ENCODE measurements at regions not wholly inside any gene's neighbourhood (a gene's known extent, or its start where the extent isn't known, plus 50 kb on each side); places are given as distances from the start of the nearest gene placed in this dataset.

DNA sequence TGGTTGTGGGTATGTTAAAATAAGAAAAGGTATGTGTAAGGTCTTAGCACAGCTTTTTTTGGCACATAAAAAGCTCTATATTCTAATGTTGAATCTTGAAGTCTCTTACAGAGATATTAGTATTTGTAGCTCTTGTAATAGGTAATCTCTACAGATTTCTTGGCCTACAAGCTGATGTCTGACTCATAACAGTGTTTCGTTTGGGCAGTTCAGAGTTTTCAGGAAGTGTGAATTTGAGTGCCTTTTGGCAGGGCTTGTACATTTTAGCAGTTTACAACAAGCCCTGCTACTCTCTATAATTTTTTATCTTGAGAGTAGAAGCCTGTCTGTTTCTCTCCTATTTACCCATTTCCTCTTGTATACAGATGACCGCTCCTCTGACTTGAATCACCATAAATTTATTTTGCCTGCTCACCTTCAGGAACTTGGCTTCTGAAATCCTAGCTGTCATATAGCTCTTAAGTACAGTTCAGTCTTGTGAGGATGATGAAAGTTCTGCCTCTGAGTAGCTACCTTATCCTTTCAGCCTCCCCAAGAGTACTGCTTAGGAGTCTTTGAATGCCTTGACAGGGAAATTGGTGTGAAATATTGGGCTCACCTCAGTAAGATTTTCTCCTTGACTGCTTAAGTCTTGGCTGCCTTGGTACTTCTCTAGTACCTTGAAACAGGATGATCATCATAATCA lies 419.9 kb upstream of the RARB start:
- no peak for DNase-seq

DNA sequence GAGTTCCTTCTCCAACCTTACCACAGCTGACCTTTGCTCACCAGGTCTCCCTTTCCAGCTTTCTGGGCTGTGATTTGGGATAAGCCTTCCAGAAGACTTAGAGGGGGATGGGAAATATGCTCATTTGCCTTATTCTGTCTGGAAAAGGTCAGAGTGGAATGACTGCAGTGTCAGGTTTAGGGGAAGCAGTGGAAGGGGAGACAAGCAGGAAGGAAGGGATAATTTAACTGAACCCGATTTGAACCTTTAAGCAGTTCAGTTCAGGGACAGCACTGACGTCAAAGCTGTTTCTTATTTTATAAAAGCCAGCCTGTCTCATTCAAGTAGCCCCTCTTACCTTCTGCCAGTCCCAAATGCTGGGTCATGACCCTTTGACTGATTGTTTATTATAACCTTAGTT lies 418.4 kb upstream of the RARB start:
- no peak for DNase-seq

DNA sequence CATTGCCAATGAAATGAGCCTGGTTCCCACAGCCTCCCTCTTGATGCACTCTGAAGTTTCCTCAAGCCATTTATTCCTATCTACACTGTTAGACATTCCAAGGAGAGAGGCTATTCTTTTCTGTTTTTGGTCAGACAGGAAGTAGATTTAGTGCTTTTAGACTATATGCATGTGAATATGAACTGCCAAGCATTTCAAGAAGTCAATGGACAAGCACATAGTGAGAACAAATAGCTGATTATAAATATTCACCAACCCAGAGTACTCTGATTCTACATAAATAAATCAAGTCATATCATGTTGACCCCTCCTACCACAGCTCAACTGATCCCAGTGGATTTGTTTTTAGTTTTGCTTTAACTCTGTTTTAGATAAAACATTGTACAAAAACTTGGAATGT lies 412.5 kb upstream of the RARB start:
- no peak for DNase-seq

DNA sequence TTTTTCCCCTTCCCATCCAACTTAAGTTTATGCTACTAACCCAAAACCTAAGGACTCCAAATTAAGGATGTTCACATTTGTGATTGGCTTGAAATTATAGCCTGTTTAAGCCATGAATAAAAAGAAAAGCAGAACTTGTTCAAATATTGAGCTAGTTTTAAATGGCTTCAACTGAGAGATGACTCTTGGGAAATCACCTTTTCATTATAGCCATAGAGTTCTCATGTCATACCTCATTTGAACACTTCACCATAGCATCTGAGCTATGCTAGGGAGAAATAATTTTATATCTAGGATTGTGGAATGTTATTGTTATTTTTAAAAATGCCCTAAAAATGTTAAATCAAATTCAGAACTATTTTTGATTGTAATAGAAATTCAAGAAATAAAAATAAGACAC lies 409.2 kb upstream of the RARB start:
- no peak for DNase-seq

DNA sequence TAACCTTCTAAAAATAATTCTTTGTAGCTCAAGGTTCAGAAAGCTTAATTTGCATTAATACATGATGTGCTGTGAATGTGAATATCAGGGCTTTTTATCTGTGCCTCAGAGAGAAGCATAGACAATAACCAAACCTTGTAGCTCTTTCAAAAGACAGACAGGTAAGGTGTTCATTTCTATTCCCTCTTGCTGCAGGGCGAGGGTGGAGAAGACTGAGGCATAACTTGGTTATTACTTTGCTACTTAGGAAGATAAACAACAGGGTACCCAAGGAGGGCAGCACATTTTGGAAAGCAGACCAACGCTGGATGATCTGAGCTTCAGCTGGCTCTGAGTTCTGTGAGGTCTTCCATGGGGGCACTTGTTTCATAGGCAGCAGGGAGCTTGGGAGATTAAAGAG lies 408.6 kb upstream of the RARB start:
- DNase-seq: no peak

DNA sequence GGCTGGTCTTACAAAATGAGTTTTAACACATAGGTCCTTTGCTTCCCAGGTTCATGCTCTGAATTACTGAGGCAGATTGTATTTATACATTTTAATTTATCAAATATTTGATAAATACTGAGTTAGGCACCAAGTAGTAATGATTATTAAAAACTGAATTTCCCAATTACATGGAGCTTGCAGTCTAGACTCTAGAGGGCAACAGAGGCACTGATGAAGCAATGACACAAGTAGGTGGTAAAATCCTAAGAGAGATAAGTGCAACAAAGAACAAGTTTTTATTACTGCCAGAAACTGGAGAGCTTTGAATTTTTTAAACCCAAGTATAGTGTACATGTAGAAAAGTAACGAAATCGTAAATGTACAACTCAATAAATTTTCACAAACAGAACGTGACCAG lies 406.2 kb upstream of the RARB start:
- no peak for DNase-seq

DNA sequence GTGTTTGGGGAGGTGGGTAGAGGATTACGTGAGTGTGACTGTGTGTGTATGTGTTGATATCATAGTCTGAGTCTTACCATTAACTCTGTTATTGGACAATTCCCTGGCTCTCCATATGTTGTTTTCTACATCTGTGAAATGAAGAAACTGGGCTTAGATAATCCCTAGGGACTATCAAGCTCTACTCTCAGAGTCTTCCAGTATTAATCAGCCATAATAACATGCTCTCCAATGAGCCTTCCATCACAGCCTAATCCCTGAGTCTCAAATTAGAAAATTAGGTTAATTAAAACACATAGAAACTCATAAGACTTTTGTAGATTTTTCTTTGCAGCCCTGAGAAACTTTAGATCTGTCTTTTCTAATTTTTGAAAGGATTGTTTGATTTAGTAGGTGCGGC lies 404.2 kb upstream of the RARB start:
- no peak for DNase-seq

DNA sequence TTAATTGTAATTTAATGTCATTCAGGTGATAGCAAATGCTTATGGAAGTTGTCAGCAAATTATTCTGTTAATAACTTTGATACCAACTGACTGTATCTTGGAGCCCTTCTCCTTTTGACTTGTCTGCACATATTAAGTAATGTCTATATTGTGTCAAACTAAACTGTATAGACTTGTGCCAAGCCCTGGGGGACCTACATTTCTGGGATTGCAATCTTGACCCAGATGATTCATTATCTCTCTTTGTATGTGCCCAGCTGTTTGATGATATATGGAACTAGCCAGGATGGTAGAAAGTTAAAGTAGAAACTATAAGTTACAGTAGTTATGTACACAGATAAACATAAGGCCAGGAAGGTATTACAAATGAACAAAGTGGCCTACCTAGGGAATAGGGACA lies 402.8 kb upstream of the RARB start:
- DNase-seq: no peak

DNA sequence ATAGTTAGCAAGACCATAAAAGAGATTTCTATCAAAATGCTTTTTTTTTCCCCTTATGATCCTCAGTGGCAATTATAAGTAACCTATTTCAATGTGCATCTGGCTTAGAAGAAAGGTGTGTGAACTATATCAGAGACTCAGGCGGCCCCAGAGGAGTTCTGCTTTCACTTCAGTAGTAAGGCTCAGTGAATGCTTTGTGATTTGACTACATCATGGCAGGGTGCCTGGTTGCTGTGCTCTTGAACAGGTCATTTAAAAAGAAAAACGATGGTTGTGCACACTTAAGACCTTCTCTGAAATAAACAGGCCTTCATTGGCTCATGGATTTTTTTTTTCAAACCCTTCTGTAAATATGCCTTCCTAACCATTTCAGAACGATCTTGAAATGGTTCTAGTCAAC lies 400.4 kb upstream of the RARB start:
- DNase-seq: no peak

DNA sequence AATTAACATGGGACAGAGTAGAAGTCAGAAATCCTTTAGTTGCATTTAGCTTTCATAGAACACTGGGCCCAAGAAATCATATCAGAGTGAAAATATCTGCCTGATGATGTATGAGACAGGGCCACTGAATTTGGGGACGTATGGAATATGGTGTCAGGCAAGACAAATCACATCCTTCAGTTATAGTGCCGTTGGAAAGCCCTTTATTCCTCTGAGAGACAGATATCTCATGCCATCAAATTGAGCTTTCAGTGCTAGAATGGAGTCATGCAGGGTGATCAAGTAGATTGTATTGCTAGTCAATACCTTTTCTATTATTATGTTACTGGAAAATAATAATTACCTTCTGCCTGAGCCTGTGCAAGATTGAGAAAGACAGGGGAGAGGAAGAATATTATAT lies 398.2 kb upstream of the RARB start:
- no peak for DNase-seq

DNA sequence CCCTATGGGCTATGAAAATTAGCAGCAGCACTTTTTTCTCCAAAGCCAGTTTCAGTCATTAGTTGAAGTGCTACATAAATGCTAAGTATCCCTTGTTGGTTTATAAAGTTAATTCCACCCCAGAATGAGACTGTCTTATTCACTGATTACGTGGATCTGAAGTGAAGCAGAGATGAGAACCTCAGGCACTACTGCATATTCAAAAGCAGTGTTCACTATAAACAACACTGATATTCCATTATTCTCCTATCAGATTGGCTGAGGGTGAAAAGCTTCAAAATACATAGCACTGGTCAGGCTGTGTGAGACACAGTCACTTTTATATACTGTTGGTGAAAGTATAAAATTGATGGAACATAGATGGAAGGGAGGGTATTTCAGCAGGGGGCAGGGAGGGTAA lies 395.7 kb upstream of the RARB start:
- DNase-seq: no peak

DNA sequence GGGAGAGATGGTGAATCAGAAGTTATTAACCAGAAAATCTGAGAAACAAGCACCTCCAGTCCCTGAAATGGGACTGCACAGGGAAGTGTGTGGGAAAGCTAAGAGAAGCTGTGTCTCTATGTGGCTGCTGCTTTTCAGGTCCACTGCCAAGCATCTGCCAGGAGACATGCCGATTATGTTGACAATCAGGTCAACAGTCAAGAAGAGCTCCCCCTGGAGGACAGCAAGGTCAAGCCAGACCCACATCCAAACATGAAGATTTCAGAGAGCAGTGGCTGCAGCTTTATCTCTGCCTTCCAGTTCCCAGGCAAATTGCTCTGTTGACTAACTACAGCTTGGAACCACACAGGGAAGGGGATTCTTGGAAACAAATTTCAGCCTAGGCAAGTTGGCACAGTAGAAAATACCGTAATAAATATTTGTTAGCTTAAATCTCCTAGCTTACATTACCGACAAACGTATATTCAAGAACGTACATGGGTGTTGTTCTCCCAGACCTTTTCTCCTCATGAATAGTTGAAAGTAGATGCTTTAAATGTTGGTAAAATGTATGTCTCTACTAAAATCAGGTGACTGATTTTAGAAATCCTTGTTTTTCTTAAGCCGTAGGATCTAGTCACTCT lies 394.5 kb upstream of the RARB start:
- DNase-seq: peak; percentile 7

DNA sequence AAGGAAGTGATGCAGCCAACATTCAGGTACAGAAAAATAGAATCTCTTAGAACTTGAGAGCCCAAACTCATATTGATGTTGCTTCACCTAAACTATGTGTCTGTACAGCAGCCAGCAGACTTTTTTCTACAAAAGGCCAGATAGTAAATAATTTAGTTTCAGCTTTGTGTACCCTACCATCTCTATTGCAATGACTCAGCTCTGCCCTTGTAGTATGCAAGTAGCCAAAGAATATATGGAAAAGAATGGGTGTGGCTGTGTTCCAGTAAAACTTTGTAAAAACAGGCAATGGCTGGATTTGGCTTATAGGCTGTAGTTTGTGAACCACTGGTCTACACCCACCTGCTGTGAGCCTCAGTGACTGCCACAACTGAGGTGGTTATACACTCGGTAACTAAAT lies 392.5 kb upstream of the RARB start:
- no peak for DNase-seq

DNA sequence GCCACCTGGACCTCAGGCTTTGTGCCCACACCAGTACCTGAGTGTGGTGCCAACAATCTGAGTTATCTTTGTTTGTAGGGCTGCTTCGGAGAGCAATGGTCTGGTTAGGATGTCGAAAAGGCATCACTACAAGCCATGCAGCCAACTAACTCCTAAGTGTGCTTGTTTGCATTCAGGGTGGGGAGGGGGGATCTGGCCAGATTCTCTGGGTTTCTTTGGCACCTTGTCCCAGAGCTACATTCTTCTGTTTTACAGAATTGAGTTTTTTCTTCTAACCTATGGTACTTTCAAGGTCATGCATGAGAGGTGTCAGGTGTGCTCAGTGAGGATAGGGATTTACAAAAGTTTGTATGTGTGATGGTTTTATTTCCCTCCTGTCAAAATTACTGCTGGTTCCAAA lies 391.4 kb upstream of the RARB start:
- no peak for DNase-seq

DNA sequence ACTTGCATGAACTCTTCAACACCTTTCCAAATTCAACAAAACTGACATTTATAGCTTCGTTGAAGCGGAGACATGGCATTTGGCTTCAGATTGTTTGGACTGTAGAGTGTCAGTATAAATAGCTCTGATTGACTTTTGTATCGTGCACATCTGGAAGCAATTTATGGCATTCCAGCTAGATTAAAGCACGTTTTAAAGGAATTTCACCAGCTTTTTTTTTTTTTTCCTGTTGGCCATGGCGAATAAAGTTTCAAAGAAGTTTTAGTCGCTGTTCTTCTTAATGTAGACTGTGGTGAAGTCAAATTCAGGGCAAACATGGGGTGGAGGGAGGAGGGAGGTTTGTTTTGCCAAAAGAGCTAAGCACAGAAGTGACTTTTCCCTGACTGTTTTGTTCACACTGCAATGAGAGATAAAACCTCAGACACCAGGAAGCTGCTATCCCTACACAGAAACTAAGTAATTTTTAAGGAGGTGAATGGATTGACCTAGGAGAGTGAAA lies 391.0 kb upstream of the RARB start:
- DNase-seq: no peak

DNA sequence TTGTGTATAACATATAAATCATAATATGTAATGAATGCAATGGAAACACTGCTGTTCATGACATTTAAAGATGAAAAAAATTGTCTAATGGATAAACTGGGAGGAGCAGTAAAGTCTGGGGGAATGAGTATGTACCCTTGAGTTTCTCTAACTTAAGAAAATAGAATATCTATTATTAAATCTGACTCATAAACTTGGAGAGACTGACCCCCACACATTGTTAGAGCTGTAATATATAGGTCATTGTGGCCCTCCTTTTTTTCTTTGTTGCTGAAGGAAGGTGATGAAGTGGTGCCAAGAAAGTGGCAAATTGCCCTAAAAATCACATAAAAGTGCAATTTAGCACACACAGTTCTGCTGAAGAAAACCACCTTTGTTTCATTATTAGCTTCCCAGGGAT lies 389.8 kb upstream of the RARB start:
- no peak for DNase-seq

DNA sequence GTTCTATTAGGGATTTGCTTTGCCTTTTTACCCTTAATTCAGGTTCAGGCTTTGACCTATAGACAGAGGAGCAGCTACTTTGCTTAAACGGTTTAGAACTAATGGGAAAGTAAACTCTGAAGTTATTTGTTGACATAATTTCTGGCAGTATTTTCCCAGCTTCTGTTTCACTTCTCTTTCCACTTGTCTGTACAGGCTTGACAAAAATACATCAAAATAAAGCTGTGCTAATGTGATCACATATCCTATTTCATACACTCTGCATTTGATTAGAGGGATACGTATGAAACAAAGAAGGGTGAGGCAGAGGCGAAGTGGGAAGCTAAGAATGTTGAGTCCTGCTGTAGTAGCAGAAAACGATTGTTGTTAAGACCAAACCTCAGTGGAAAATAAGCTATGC lies 389.1 kb upstream of the RARB start:
- DNase-seq: no peak

DNA sequence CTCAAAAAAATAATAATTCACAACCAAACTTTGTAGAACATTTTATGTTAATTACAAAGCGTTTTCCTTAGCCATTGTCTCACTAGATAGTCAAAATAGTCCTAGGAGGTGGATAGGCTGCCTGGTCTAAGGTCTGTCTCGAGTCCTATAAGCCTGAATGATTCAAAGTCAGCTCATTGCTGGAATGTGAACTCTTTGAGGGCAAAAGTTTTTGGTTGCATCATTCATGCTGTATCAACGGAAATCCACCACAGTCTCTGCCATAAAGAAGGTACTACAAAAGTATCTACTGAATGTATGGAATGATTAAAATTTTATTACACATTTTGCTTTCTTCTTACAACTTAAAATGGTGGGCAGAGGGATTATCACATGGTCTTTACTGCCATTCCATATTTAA lies 387.3 kb upstream of the RARB start:
- DNase-seq: no peak

DNA sequence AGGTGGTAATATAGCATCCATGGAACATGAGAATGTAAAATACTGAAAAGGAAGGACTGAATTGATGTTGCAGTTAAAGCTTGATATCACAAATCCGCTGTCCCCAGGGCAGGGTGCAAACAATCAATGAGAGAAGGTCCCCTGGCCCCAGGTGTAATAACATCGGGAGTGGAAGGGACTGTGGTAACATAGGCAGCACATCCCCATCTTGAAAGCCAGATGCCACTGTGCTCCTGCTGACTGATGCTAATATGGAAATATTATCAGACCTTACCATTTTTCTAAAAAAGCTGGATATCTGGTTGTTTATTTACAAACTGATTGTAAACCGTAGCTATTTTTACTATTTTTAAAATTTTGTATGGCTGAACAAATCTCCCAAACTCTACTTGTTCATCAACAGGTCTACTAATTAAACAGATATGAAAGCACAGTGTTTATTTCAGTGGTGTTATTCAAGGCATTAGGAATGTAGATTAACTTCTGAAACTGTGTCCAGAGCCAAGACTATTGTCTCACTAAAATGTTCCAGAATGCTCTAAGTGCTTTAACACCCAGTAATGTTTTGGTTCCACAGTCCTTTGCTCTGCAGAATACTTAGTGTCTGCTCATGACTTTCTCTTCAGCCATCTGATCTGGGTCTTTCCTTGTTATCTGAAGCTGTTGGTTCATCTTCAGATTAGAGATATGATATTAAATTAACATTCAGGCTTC lies 386.0 kb upstream of the RARB start:
- no peak for DNase-seq

DNA sequence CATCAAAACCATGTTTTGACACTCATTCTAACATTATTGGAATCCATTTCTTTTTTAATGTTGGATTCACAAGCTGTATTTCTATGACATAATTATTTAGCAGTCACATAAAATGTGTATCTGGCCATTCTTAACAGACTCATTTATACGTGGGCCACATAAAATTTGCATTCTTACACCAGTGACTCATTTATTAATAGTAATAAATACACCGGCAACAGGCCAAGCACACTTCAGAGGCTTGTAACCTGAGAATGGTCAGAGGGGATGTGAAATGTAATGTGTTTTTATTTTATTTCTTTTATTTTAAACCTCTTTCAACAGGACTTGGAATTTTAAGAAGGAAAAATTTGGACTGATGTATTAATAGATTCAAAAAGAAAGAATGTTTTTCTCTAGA lies 384.9 kb upstream of the RARB start:
- no peak for DNase-seq

DNA sequence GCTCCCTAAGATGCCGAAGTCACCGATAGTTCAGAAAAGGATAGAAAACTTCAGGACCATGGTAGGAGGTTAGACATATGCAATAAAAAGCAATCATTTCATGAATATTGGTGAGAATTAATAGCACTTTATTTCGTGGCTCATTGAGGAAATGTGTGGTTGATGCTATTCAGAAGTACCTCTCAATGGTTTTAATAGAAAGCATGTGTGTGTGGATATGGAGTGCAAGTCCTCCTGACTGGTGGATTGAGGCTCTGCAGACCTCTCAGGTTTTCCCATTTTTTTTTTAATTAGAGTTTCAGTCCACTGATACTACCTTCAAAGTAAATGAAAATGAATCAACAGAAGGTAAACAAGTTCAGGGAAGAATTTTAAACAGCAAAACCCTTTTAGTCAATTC lies 384.3 kb upstream of the RARB start:
- no peak for DNase-seq

DNA sequence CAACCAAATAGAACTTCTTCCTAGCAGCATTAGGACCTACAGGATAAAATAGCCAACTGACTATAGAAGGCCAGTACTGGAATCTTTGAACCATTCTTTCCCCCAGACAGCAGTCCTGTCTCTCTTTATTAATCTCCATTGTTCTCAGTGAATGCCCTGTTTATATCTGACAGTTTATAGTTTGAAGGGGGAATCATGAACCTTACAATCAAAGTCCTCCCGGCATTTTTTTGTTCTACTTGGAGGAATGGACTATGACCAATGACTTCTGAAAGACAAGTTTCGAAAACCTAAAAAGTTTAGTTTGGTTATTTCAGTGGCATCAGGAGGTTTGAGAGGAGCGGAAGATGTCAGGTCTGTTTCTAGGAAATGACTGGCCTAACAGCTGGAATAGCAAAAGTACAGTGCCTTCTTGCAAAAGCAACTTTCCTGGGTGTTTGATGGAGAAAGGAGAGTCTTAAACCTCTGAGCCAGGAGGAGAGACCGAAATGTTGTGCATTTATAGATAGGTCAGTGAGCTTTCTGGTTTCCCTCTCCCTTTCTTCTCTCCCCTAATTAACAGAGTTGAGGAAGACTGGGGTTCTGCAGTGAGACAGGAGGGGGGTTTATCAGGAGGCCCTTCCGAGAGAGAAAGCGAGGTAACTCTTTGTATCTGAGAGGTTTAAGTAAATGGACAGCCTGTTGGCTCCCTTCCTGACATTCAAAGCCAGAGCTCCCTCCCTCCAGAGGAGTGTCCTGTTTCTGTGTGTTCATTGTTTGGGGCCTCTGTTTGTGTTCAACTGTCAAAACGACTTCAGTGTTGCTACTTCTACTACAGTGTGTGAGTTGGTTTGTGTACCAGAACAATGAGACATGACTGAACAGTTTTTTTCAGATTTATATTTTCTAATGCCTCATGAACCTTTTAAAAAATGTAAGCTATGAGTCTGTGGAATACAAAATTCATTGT lies 383.0 kb upstream of the RARB start:
- DNase-seq: peak; percentile 13
